ENCODE measurements at regions not wholly inside any gene's neighbourhood (a gene's known extent, or its start where the extent isn't known, plus 50 kb on each side); places are given as distances from the start of the nearest gene placed in this dataset.

- ChIA-PET POLR2A (ENCODE audit: low non-redundant PET) (no interaction called here), CTCF (interaction anchor here (0.5 to 0.6 kb wide), 2 partner anchors 13 to 1134 kb away, joined by 3 read pairs; no protein-coding TSS in a partner anchor)
- no peak for TF ChIP-seq CTCF (conservative IDR thresholded peaks at IDR 0.05; ENCODE audit: low read depth)
- no peak for DNase-seq (ENCODE audit: low spot score)
- H3K27ac ChIP-seq, result no peak overlapping the region
These were observed 170.5 kb downstream of the CASP12 start for GRCh38 chr11:104727768-104728167.

GRCh38 chr11:104727095-104727494 lies 171.2 kb downstream of the CASP12 start:
- no peak for DNase-seq (ENCODE audit: low spot score)
- TF ChIP-seq CTCF (conservative IDR thresholded peaks at IDR 0.05; ENCODE audit: low read depth), result no peak
- CTCF ChIA-PET, result interaction anchor here (0.6 kb wide), 1 partner anchor 1143 kb away, joined by 3 read pairs; no protein-coding TSS in a partner anchor
- no peak overlapping the region for H3K27ac ChIP-seq
- POLR2A ChIA-PET (ENCODE audit: low non-redundant PET), result no interaction called here

GRCh38 chr11:104725796-104726408 lies 172.4 kb downstream of the CASP12 start:
- DNase-seq (ENCODE audit: low spot score), result no peak
- TF ChIP-seq CTCF (conservative IDR thresholded peaks at IDR 0.05; ENCODE audit: low read depth), result no peak
- no peak overlapping the region for H3K27ac ChIP-seq
- ChIA-PET CTCF (interaction anchor here (0.6 kb wide), 1 partner anchor 604 kb away, joined by 4 read pairs; no protein-coding TSS in a partner anchor), POLR2A (ENCODE audit: low non-redundant PET) (no interaction called here)

- H3K27ac ChIP-seq, result no peak overlapping the region
- no peak for DNase-seq (ENCODE audit: low spot score)
- TF ChIP-seq CTCF (conservative IDR thresholded peaks at IDR 0.05; ENCODE audit: low read depth), result no peak
- ChIA-PET CTCF (no interaction called here), POLR2A (ENCODE audit: low non-redundant PET) (no interaction called here)
These were observed 184.9 kb downstream of the CASP12 start for GRCh38 chr11:104713401-104713800.

GRCh38 chr11:104705490-104706190 lies 192.6 kb downstream of the CASP12 start:
- CTCF ChIA-PET, result no interaction called here
- H3K27ac ChIP-seq, result no peak overlapping the region
- POLR2A ChIA-PET (ENCODE audit: low non-redundant PET), result no interaction called here
- no peak for DNase-seq (ENCODE audit: low spot score)
- no peak for TF ChIP-seq CTCF (conservative IDR thresholded peaks at IDR 0.05; ENCODE audit: low read depth)

GRCh38 chr11:104704888-104705287 lies 193.4 kb downstream of the CASP12 start:
- DNase-seq (ENCODE audit: low spot score), result no peak
- POLR2A ChIA-PET (ENCODE audit: low non-redundant PET), result no interaction called here
- CTCF ChIA-PET, result no interaction called here
- no peak for TF ChIP-seq CTCF (conservative IDR thresholded peaks at IDR 0.05; ENCODE audit: low read depth)
- no peak overlapping the region for H3K27ac ChIP-seq
